ENCODE measurements at regions not wholly inside any gene's neighbourhood (a gene's known extent, or its start where the extent isn't known, plus 50 kb on each side); places are given as distances from the start of the nearest gene placed in this dataset.
"Not testable (repeated sequence)": the region's sequence is repeated elsewhere in the genome, so short reads cannot be mapped to it uniquely, and the experiment has no call there.

GRCh38 chr2:217593732-217594131 is 409.1 kb downstream of the TNS1 start:
- Histone ChIP-seq H3K27ac (no peak overlapping the region), H3K4me3 (no peak overlapping the region), H3K27me3 (no peaks in the 10 kb centered on the region), H3K4me1 (ENCODE audit: low read depth) (no peaks in the 10 kb centered on the region), H3K9me3 (ENCODE audit: low read depth) (no peaks in the 10 kb centered on the region), H3K36me3 (no peaks in the 10 kb centered on the region)
- no peak for TF ChIP-seq CTCF (IDR thresholded peaks at IDR 0.05; ENCODE audit: low read depth, low read length)
- no peak for DNase-seq (ENCODE audit: low read depth in 1 of 2, low spot score in 1 of 2)

- peaks cover 17% of the 10 kb centered on the region for H3K27me3 ChIP-seq
- H3K36me3 ChIP-seq = no peaks in the 10 kb centered on the region
- H3K27ac ChIP-seq = no peak overlapping the region
- TF ChIP-seq CTCF (IDR thresholded peaks at IDR 0.05; ENCODE audit: low read depth, low read length) = no peak
- DNase-seq (ENCODE audit: low read depth in 1 of 2, low spot score in 1 of 2) = no peak
- no peaks in the 10 kb centered on the region for H3K4me1 ChIP-seq (ENCODE audit: low read depth)
- no peaks in the 10 kb centered on the region for H3K9me3 ChIP-seq (ENCODE audit: low read depth)
- H3K4me3 ChIP-seq = no peak overlapping the region
Observed at GRCh38 chr2:217588266-217588665, 414.5 kb downstream of the TNS1 start.

- no peak for DNase-seq (ENCODE audit: low read depth in 1 of 2, low spot score in 1 of 2)
- H3K36me3 ChIP-seq = no peaks in the 10 kb centered on the region
- TF ChIP-seq CTCF (IDR thresholded peaks at IDR 0.05; ENCODE audit: low read depth, low read length) = no peak
- no peaks in the 10 kb centered on the region for H3K4me1 ChIP-seq (ENCODE audit: low read depth)
- H3K4me3 ChIP-seq = no peak overlapping the region
- H3K9me3 ChIP-seq (ENCODE audit: low read depth) = no peaks in the 10 kb centered on the region
- H3K27me3 ChIP-seq = peaks cover 17% of the 10 kb centered on the region
- no peak overlapping the region for H3K27ac ChIP-seq
Observed at GRCh38 chr2:217585362-217585761, 417.4 kb downstream of the TNS1 start.

- not testable (repeated sequence) for H3K4me1 ChIP-seq (ENCODE audit: low read depth); H3K27ac ChIP-seq; DNase-seq (ENCODE audit: low read depth in 1 of 2, low spot score in 1 of 2); H3K36me3 ChIP-seq; H3K9me3 ChIP-seq (ENCODE audit: low read depth); H3K4me3 ChIP-seq
- H3K27me3 ChIP-seq = peaks cover 12% of the 10 kb centered on the region
Observed at GRCh38 chr2:217580407-217580806, 422.4 kb downstream of the TNS1 start.

GRCh38 chr2:217573571-217573970 is 429.2 kb downstream of the TNS1 start:
- H3K9me3 ChIP-seq (ENCODE audit: low read depth) = no peaks in the 10 kb centered on the region
- no peak for TF ChIP-seq CTCF (IDR thresholded peaks at IDR 0.05; ENCODE audit: low read depth, low read length)
- H3K4me1 ChIP-seq (ENCODE audit: low read depth) = no peaks in the 10 kb centered on the region
- H3K27ac ChIP-seq = no peak overlapping the region
- no peaks in the 10 kb centered on the region for H3K27me3 ChIP-seq
- DNase-seq (ENCODE audit: low read depth in 1 of 2, low spot score in 1 of 2) = peak in 1 of 2 donors; percentile 41
- no peak overlapping the region for H3K4me3 ChIP-seq
- H3K36me3 ChIP-seq = no peaks in the 10 kb centered on the region

- no peaks in the 10 kb centered on the region for H3K36me3 ChIP-seq
- no peaks in the 10 kb centered on the region for H3K4me1 ChIP-seq (ENCODE audit: low read depth)
- no peaks in the 10 kb centered on the region for H3K27me3 ChIP-seq
- TF ChIP-seq CTCF (IDR thresholded peaks at IDR 0.05; ENCODE audit: low read depth, low read length) = no peak
- no peaks in the 10 kb centered on the region for H3K9me3 ChIP-seq (ENCODE audit: low read depth)
- H3K4me3 ChIP-seq = no peak overlapping the region
- DNase-seq (ENCODE audit: low read depth in 1 of 2, low spot score in 1 of 2) = no peak
- no peak overlapping the region for H3K27ac ChIP-seq
Observed at GRCh38 chr2:217570394-217570793, 432.4 kb downstream of the TNS1 start.
